Left ventricle myocardium superior (tissue), 1 donor: ENCODE measurements at regions not wholly inside any gene's neighbourhood (a gene's known extent, or its start where the extent isn't known, plus 50 kb on each side); places are given as distances from the start of the nearest gene placed in this dataset.

Source experiments
- ATAC-seq: fragments of 200-7000 bp; cut with Tn5 transposase; one replicate; pipeline ENCODE4 v1.9.1; 2020; ENCODE audit warnings: mild to moderate bottlenecking, moderate library complexity
- DNase-seq: peaks from one replicate; pipeline ENCODE4 v3.0.0-alpha.2; 2020
- intact Hi-C: fragments of 100-400 bp; cut with micrococcal nuclease; formaldehyde crosslinking; loops from one replicate; pipeline ENCODE4 v1.11.0; 2022
- donor health status: DM: no; HTN: yes; CAD: no; lungs with severe emphysema.

GRCh38 chr2:84293791-84294380 lies 165.2 kb downstream of the SUCLG1 start:
- intact Hi-C loops: no loop called here
- DNase-seq (no peak), ATAC-seq (no peak)

GRCh38 chr2:84292545-84292944 lies 166.5 kb downstream of the SUCLG1 start:
- no peak for DNase-seq
- intact Hi-C loops: no loop called here
- no peak for ATAC-seq

GRCh38 chr2:84290537-84290936 lies 168.5 kb downstream of the SUCLG1 start:
- intact Hi-C loops: no loop called here
- DNase-seq (no peak), ATAC-seq (no peak)

GRCh38 chr2:84288293-84288692 lies 170.8 kb downstream of the SUCLG1 start:
- ATAC-seq: no peak
- intact Hi-C loops: no loop called here
- DNase-seq: no peak

GRCh38 chr2:84286878-84287277 lies 172.2 kb downstream of the SUCLG1 start:
- ATAC-seq: no peak
- intact Hi-C loops: no loop called here
- no peak for DNase-seq

GRCh38 chr2:84285056-84285747 lies 173.9 kb downstream of the SUCLG1 start:
- no peak for ATAC-seq
- no peak for DNase-seq
- intact Hi-C loops: no loop called here

GRCh38 chr2:84283506-84283905 lies 175.6 kb downstream of the SUCLG1 start:
- DNase-seq (no peak), ATAC-seq (no peak)
- intact Hi-C loops: no loop called here

- DNase-seq (no peak), ATAC-seq (no peak)
- intact Hi-C loops: no loop called here
These were observed 177.6 kb downstream of the SUCLG1 start for GRCh38 chr2:84281510-84281909.

GRCh38 chr2:84280873-84281272 lies 178.2 kb downstream of the SUCLG1 start:
- no peak for ATAC-seq
- no peak for DNase-seq
- intact Hi-C loops: no loop called here

GRCh38 chr2:84278386-84278785 lies 180.7 kb downstream of the SUCLG1 start:
- ATAC-seq (no peak), DNase-seq (no peak)
- intact Hi-C loops: no loop called here

- intact Hi-C loops: no loop called here
- DNase-seq: no peak
- ATAC-seq: no peak
These were observed 182.4 kb downstream of the SUCLG1 start for GRCh38 chr2:84276590-84277255.

GRCh38 chr2:84273406-84273805 lies 185.7 kb downstream of the SUCLG1 start:
- ATAC-seq: no peak
- intact Hi-C loops: no loop called here
- DNase-seq: no peak

- no peak for DNase-seq
- no peak for ATAC-seq
- intact Hi-C loops: no loop called here
These were observed 187.1 kb downstream of the SUCLG1 start for GRCh38 chr2:84271977-84272376.

GRCh38 chr2:84257831-84258230 lies 201.2 kb downstream of the SUCLG1 start:
- no peak for DNase-seq
- no peak for ATAC-seq
- intact Hi-C loops: no loop called here

- ATAC-seq (no peak), DNase-seq (no peak)
- intact Hi-C loops: no loop called here
These were observed 207.3 kb downstream of the SUCLG1 start for GRCh38 chr2:84251651-84252302.

- intact Hi-C loops: no loop called here
- DNase-seq: no peak
- no peak for ATAC-seq
These were observed 209.9 kb downstream of the SUCLG1 start for GRCh38 chr2:84249140-84249539.

GRCh38 chr2:84247532-84247931 lies 211.5 kb downstream of the SUCLG1 start:
- DNase-seq: no peak
- no peak for ATAC-seq
- intact Hi-C loops: no loop called here

- intact Hi-C loops: no loop called here
- no peak for DNase-seq
- ATAC-seq: no peak
These were observed 215.0 kb downstream of the SUCLG1 start for GRCh38 chr2:84243788-84244733.

GRCh38 chr2:84238907-84239306 lies 220.2 kb downstream of the SUCLG1 start:
- ATAC-seq: no peak
- no peak for DNase-seq
- intact Hi-C loops: no loop called here
